ENCODE measurements at regions not wholly inside any gene's neighbourhood (a gene's known extent, or its start where the extent isn't known, plus 50 kb on each side); places are given as distances from the start of the nearest gene placed in this dataset.

DNA sequence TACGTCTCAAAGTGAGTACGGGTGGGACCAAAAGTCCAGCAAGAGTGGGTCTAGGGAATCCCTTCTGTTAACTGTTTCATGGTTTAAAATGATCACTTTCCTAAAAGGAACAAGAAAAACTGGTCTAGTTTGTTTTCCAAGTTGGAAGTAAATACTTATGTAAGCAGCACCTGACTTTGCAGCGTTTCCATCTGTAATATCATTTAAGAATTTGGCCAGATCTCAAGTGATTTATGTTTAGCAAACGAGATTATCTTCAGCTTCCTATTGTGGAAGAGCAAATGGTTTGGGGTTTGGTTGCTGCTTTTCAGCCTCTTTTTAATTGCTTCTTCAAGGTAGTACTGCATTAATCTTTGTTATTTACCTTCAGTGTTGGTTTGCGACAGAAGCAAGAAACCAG lies 50.4 kb downstream of the FHIP1A start:
- H3K4me1 Mint-ChIP-seq (ENCODE audit: insufficient read depth, unreplicated experiment) = no peaks in the 10 kb centered on the region
- H3K4me3 Mint-ChIP-seq (ENCODE audit: unreplicated experiment) = no peak overlapping the region
- POLR2A ChIA-PET = no interaction called here
- no peaks in the 10 kb centered on the region for H3K36me3 Mint-ChIP-seq (ENCODE audit: insufficient read depth, unreplicated experiment)
- no TSS peak for BruUV-seq (replicated peaks)
- H3K9me3 Mint-ChIP-seq (ENCODE audit: unreplicated experiment) = no peaks in the 10 kb centered on the region
- CTCF ChIA-PET = interaction anchor here (0.6 kb wide), 1 partner anchor 1507 kb away, joined by 4 read pairs; no protein-coding TSS in a partner anchor
- no peak for TF ChIP-seq CTCF (IDR thresholded peaks at IDR 0.05; ENCODE audit: unreplicated experiment)
- H3K27ac Mint-ChIP-seq (ENCODE audit: low read depth, unreplicated experiment) = no peak overlapping the region
- no peaks in the 10 kb centered on the region for H3K27me3 Mint-ChIP-seq (ENCODE audit: insufficient read depth, unreplicated experiment)
- intact Hi-C loops (cut with micrococcal nuclease) = no loop called here
- no peak for DNase-seq (ENCODE audit: unreplicated experiment)

DNA sequence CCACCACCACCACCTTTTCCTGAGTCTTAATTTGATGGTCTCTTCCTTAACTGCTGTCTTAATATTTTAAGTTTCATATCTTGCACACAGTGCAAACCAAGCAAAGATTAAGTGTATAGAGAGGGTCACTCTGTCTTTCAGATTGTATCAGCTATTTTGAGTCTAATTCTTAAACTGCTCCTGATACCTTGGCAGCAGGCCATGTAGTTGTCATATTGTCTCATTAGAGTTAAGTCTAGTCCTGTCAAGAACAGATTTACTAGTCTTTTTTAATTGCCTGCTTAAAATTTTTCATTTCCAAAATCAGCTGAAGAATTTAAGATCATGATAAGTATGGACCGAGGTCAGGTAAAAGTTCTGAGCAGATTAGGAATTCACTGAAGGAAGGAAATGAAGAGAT lies 51.5 kb downstream of the FHIP1A start:
- Mint-ChIP-seq H3K36me3 (ENCODE audit: insufficient read depth, unreplicated experiment) (no peaks in the 10 kb centered on the region), H3K27ac (ENCODE audit: low read depth, unreplicated experiment) (peak overlapping the region; percentile 36), H3K4me1 (ENCODE audit: insufficient read depth, unreplicated experiment) (no peaks in the 10 kb centered on the region)

GRCh38 chr4:151462554-151462953 lies 53.6 kb downstream of the FHIP1A start:
- no peak for TF ChIP-seq CTCF (IDR thresholded peaks at IDR 0.05; ENCODE audit: unreplicated experiment)
- CTCF ChIA-PET = no interaction called here
- Mint-ChIP-seq H3K27ac (ENCODE audit: low read depth, unreplicated experiment) (no peak overlapping the region), H3K27me3 (ENCODE audit: insufficient read depth, unreplicated experiment) (no peaks in the 10 kb centered on the region), H3K36me3 (ENCODE audit: insufficient read depth, unreplicated experiment) (no peaks in the 10 kb centered on the region), H3K4me1 (ENCODE audit: insufficient read depth, unreplicated experiment) (no peaks in the 10 kb centered on the region), H3K9me3 (ENCODE audit: unreplicated experiment) (no peaks in the 10 kb centered on the region), H3K4me3 (ENCODE audit: unreplicated experiment) (no peak overlapping the region)
- intact Hi-C loops (cut with micrococcal nuclease) = no loop called here
- POLR2A ChIA-PET = interaction anchor here (0.9 kb wide), 1 partner anchor 10 kb away, joined by 3 read pairs; no protein-coding TSS in a partner anchor
- no TSS peak for BruUV-seq (replicated peaks)
- DNase-seq (ENCODE audit: unreplicated experiment) = no peak

More for the DNA sequence above, 51.5 kb downstream of the FHIP1A start:
- ChIA-PET CTCF (no interaction called here), POLR2A (interaction anchor here (0.5 to 0.8 kb wide), 3 partner anchors 17 to 860 kb away, joined by 3 read pairs; no protein-coding TSS in a partner anchor)
- Mint-ChIP-seq H3K27me3 (ENCODE audit: insufficient read depth, unreplicated experiment) (no peaks in the 10 kb centered on the region), H3K9me3 (ENCODE audit: unreplicated experiment) (no peaks in the 10 kb centered on the region), H3K4me3 (ENCODE audit: unreplicated experiment) (no peak overlapping the region)
- DNase-seq (ENCODE audit: unreplicated experiment) = no peak
- TF ChIP-seq CTCF (IDR thresholded peaks at IDR 0.05; ENCODE audit: unreplicated experiment) = no peak
- BruUV-seq (replicated peaks) = no TSS peak
- intact Hi-C loops (cut with micrococcal nuclease) = no loop called here

GRCh38 chr4:151468715-151469696 lies 60.0 kb downstream of the FHIP1A start:
- Mint-ChIP-seq H3K9me3 (ENCODE audit: unreplicated experiment) (no peaks in the 10 kb centered on the region), H3K4me3 (ENCODE audit: unreplicated experiment) (no peak overlapping the region), H3K36me3 (ENCODE audit: insufficient read depth, unreplicated experiment) (no peaks in the 10 kb centered on the region), H3K27ac (ENCODE audit: low read depth, unreplicated experiment) (no peak overlapping the region), H3K27me3 (ENCODE audit: insufficient read depth, unreplicated experiment) (no peaks in the 10 kb centered on the region), H3K4me1 (ENCODE audit: insufficient read depth, unreplicated experiment) (peaks cover 36% of the 10 kb centered on the region)
- POLR2A ChIA-PET = interaction anchor here (0.5 to 1.9 kb wide), 7 partner anchors 11 to 291 kb away, joined by 3 to 8 read pairs (median 3); partner anchors contain the start of gene FHIP1A
- DNase-seq (ENCODE audit: unreplicated experiment) = no peak
- intact Hi-C loops (cut with micrococcal nuclease) = no loop called here
- no TSS peak for BruUV-seq (replicated peaks)
- no peak for TF ChIP-seq CTCF (IDR thresholded peaks at IDR 0.05; ENCODE audit: unreplicated experiment)
- CTCF ChIA-PET = interaction anchor here (0.6 to 1.9 kb wide), 5 partner anchors 22 to 361 kb away, joined by 3 to 4 read pairs (median 3); no protein-coding TSS in a partner anchor

Measured in MCF 10A (cell line).